ENCODE measurements at regions not wholly inside any gene's neighbourhood (a gene's known extent, or its start where the extent isn't known, plus 50 kb on each side); places are given as distances from the start of the nearest gene placed in this dataset.

DNA sequence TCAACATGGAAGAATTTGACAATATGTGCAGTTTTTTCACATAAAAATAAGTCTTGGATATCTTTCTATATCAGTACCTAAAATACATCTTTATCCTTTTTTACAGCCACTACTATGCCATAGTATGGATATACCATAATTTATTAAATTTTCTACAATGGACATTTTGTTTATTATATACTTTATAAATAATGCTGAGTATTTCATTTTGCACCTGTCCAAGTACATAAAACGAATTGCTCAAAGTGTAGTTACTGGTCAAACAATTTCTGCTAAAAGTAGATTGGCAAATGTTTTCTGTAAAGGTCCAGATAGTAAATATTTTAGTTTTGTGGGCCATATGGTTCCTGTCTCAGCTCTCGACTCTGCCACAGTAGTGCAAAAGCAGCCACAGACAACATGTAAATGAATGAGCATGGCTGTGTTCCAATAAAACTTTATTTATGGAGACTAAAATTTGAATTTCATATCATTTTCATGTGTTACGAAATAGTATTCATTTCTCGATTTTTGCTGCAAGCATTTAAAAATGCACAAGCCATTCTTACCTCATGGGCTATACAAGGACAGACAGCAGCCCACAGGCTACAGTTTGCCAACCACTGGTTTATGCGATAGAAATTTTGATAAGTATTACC is 96.9 kb upstream of the STEAP1B start:
- TF ChIP-seq RAD21 (IDR thresholded peaks at IDR 0.05; ENCODE audit: low read length) = no peak
- TF ChIP-seq RCOR1 (IDR thresholded peaks at IDR 0.05; ENCODE audit: low read length) = no peak
- TF ChIP-seq, protein P1, sequence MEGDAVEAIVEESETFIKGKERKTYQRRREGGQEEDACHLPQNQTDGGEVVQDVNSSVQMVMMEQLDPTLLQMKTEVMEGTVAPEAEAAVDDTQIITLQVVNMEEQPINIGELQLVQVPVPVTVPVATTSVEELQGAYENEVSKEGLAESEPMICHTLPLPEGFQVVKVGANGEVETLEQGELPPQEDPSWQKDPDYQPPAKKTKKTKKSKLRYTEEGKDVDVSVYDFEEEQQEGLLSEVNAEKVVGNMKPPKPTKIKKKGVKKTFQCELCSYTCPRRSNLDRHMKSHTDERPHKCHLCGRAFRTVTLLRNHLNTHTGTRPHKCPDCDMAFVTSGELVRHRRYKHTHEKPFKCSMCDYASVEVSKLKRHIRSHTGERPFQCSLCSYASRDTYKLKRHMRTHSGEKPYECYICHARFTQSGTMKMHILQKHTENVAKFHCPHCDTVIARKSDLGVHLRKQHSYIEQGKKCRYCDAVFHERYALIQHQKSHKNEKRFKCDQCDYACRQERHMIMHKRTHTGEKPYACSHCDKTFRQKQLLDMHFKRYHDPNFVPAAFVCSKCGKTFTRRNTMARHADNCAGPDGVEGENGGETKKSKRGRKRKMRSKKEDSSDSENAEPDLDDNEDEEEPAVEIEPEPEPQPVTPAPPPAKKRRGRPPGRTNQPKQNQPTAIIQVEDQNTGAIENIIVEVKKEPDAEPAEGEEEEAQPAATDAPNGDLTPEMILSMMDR (IDR thresholded peaks at IDR 0.05) = no peak
- TF ChIP-seq, protein P2, sequence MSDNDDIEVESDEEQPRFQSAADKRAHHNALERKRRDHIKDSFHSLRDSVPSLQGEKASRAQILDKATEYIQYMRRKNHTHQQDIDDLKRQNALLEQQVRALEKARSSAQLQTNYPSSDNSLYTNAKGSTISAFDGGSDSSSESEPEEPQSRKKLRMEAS (IDR thresholded peaks at IDR 0.05; ENCODE audit: low read depth) = no peak
- no peak for TF ChIP-seq TAF1 (IDR thresholded peaks at IDR 0.05; ENCODE audit: borderline replicate concordance, low read depth, low read length)
- TF ChIP-seq YY1 (IDR thresholded peaks at IDR 0.05; ENCODE audit: low read depth) = no peak
- TF ChIP-seq JUND (IDR thresholded peaks at IDR 0.05) = no peak
- TF ChIP-seq, protein P3, sequence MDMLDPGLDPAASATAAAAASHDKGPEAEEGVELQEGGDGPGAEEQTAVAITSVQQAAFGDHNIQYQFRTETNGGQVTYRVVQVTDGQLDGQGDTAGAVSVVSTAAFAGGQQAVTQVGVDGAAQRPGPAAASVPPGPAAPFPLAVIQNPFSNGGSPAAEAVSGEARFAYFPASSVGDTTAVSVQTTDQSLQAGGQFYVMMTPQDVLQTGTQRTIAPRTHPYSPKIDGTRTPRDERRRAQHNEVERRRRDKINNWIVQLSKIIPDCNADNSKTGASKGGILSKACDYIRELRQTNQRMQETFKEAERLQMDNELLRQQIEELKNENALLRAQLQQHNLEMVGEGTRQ (IDR thresholded peaks at IDR 0.05; ENCODE audit: borderline replicate concordance, low read depth, low read length) = no peak
- TF ChIP-seq TCF12 (IDR thresholded peaks at IDR 0.05) = no peak
- TF ChIP-seq EP300 (IDR thresholded peaks at IDR 0.05; ENCODE audit: borderline replicate concordance in 1 of 2, low read depth in 1 of 2, low read length in 1 of 2) = no peak
- TF ChIP-seq FOXM1 (IDR thresholded peaks at IDR 0.05; ENCODE audit: low read depth) = no peak
- no peak for TF ChIP-seq REST (IDR thresholded peaks at IDR 0.05; ENCODE audit: low read depth, low read length)

Measured in SK-N-SH (cell line).